Stimulated activated CD8-positive, alpha-beta memory T cell treated with anti-CD3 and anti-CD28 coated beads, Interleukin-4, amount 100 ng/mL, for 1 hour (primary cell): ENCODE measurements at regions not wholly inside any gene's neighbourhood (a gene's known extent, or its start where the extent isn't known, plus 50 kb on each side); places are given as distances from the start of the nearest gene placed in this dataset.

ENCODE experiments used
- DNase-seq, 2 donors: peaks; one replicate each; pipeline ENCODE4 v3.0.0-alpha.2; 2020; ENCODE audit warnings: low read depth in 2 of 2, low spot score in 1 of 2

DNA sequence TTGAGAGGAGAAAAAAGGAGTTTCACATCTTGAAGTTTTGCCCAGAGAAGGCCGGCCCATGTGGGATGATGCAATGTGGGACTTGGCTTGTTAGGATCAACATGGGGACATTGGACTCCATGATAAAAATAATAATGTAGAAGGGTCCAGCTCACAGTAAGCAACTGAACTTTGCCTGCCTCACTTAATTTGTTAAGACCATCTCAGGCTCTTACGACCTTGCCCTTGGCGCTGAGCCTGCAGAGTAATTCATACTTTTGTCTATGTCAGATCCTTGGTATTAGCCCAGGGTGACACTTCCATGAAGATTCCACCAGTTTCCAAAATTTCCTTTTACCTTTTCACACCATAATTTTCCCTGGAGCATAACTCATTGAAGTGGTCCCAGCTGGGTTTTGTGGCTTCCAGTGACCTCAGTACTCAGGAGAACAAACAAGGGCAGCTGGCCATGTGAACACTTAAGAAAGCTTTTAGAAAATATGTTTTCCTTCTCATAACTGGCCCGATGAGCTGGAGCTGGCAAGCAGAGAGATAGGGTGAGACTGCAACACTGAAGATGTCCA, 315.4 kb upstream of the RASGRP1 start:
- no peak for DNase-seq

DNA sequence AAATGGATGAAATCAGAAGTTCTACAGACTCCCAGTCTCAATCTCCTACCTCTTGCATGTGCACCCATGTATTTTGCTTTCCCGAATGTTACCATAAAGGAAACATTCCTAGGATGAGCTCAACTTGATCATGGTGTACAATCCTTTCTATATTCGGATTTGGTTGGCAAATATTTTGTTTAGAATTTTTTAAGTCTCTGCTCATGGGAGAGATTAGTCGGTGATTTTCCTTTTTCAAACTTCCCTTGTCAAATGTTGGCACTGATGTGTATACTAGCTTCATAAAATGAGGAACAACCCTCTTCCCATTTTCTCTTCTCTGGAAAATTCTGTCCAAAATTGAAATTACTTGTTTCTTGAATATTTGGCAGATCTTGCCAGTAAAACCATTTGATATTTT, 317.6 kb upstream of the RASGRP1 start:
- DNase-seq = no peak

DNA sequence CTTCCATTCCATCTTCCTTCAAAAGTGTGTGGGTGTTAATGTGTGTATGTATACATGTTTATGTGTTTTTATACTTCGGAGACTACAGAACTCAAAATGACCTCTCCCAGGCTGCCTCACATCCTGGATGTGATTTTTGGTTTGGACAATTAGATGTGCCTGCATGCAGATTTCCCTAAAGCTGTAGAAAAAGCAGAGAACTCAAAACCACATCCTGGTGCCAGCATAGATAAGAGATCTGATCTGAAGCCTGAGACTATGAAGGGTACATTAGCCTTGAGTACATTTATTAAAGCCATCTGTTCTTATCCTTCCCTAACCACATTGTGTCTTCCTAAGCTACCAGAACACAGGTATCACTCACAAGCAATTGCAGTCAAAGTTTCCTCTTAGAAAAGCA, 319.4 kb upstream of the RASGRP1 start:
- DNase-seq = no peak

DNA sequence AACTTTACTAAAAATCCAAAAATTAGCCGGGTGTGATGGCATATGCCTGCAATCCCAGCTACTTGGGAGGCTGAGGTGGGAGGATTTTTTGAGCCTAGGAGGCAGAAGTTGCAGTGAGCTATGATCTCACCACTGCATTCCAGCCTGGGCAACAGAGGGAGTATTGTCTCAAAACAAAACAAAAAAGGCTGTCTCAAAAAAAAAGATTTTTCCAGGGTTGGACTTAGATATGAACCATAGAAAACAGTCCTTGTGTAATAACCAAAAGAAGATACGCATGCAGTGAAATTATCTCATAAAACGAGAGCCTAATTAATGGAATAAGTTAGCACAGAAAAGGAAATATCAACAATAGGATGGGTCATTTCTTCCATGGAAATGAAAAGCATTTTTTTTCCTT, 320.4 kb upstream of the RASGRP1 start:
- DNase-seq = no peak

DNA sequence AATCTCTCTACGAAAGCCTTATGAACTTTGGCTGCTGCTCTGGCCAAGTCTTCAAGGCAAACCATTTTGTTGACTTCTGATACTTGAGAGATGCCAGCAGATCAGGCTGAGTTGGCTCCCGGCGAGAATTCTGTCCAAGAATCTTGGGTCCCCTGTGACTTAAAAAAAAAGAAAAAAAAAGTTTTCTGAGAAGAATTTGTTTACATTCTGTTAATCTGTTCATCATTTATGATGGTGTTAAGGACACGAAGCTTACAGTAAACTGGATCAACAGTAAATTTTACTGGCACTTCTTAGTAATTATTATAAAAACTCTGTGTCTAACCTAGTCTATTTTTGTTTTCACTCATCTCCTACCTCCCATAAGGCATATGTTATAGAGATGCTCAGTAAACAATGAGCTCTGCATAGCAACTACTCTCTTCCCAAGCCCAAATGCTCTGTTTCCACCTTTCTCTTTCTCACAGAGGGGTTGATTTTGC, 320.9 kb upstream of the RASGRP1 start:
- no peak for DNase-seq

DNA sequence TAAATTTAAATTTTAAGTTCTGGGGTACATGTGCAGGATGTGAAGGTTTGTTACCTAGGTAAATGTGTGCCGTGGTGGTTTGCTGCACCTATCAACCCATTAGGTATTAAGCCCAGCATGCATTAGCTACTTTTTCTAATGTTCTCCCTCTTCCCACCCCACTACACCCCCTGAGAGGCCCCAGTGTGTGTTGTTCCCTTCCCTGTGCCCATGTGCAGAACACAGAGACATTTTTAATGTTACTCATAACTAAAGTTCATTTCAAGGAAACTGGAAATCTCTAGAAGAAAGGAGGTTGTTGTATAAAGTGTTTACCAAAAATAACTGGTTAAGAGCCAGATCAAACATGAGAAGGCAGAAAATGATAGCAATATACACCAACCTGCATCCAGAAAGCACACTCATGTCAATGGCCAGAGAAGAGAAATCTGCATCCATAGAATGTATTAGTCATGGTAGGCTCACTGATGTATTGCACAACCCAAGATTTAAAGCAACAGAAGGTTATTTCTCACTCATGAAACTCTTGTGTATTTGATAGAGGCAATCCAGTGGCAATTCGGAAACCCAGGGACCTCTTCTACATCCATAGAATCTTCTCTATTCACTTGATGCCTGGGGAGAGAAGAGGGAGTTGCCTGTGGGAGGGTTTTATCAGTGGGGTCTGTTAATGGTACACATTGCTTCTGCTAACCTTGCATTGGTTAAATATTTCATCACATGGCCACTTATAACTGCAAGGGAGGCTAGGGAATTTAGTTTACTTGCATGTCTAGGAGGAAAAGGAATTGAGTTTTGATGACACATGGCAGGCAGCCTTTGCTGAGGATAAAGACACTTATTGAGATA, 321.9 kb upstream of the RASGRP1 start:
- DNase-seq = no peak

DNA sequence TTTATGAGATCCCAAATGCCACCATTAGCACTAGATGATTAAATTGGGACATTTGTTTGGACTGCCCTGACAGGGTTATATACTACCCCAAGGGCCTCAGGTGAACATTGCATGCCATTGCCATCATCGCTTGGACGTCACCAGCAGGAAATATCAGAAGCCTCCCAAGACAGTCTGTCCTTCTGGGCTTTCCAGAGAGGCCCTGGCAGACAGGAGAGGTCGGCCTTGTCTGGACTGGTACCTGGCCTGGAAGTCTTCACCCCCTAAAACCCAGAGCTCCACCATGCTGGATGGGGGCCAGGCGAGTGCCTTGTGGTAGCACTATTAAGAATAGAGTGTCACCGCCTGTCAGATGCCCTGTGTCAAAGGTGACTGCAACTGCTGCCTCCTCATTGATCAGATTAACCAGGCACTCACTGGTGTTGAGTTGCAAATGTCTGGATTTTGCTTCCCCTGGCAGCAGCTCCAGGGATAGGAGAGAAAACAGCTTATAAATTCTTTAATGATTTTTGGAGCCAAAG, 324.1 kb upstream of the RASGRP1 start:
- no peak for DNase-seq

DNA sequence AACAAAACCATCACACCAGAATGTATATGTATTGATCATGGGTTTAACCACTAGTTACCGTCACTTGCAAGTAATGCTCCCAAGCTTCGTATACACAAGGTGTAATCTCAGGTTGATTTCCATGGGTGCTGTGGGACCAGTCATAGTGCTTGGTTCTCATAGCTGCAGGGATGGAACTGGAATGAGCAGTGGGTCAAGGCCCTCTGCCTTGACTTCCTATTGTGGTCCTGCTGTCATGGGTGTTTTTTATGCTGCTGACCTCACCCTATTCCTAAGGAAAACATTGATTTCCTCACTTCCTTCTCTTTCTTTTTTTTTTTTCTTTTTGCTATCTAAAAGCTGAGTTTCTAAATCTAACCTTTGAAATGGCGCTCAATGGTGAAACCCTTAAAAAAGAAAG, 325.6 kb upstream of the RASGRP1 start:
- DNase-seq = no peak

DNA sequence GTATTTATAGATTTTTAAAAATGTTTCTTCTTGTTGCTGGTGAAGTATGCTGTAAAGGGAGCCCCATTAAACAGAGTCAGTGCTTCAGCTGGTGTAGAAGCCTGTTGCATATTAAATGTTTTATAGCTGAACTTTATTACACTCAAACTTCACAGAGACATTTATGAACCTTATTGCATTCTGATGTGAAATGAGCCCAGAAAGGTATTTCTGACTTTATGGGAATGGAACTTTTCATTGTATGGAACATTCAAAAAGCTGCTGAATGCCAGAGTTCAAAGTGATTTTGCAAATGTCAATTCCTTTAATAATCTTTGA, 329.3 kb upstream of the RASGRP1 start:
- DNase-seq = no peak

DNA sequence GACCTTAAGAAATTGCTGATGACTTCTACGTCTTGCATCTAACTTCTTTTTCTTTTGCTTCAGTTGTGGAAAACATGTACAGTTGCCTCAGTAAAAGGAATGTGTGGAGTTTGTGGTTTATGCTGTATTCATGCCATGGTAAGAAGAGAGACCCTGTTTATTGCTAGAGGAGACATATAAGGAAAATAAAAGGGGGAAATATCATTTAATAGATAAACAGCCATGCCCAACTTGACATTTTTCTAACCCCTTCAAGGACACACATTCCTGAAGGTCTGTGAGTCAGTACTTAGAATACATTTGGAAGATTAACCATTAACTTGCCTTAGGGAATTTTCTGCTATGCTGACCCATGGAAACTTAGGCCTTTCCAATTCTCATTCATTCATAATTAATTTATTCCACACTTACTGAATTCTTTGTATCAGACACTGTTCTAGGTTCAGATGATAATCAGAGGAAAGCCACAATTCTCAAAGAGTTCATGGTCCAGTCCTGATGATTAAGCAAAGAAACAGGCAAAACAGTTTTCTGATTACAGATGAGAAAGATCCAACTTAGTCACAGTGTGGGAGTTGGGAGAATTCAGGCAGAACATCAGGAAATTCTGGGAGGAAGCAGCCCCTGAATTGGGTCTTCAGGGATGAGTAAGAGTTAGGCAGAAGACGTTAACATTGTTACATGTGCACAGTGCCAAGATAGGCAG, 329.8 kb upstream of the RASGRP1 start:
- DNase-seq = no peak

DNA sequence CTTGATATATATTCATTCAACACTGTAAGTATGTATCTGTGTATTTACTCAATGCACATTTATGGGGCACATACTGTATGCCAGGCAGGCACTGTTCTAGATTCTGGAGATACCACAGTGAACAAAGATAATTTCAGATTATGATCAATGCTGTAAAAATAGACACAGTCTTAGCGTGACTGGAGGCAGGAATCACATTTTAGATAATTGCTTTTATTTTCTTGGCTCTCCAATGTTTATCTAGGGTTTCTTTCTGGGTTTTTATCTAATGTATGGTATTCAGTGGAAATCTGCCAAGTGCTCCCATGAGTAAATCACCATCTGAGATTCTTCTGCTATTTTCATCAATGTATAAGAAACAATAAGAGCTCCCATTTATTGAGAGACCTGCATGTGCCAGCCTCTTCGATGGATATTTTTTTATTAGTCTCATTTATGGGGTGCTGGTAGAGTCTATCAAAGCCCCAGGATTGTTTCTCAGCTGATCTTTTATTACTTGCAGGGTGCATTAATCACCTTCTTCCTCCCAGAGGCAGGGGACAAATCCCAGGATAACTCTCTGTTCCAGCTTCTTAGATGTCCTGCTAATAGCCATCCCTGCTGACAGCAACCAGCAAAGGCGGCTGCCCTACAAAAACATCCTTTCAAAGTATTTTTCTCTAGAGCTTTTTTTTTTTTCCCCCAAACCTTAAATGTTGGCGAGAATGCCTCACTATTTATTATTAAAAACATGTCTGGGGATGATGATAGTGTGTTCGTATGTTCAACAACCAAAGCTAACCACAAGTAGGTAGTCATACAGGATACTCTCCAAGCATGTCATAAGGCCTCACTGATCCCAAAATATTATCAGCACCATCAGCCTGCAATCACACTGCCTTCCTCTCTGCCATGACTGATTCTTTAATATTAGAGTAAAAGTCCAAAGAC, 331.0 kb upstream of the RASGRP1 start:
- no peak for DNase-seq

DNA sequence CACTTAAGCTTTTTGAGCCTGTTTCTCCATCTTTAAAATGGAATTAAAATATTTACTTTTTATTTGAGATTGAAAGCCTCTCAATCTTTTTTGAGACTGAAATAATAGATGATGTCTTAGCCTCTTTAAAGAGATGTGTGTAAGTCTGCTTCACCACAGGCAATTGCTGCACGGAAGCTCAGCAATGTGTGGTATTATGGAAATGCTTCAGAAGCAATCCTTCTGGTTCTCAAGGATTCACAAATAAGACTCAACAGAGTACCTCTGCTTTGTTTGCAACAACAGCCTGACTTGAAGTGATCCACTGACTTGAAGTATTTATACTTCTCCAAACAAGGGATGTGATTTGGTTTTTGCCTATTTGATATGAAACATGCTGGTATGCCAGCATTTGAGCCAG, 332.0 kb upstream of the RASGRP1 start:
- DNase-seq = no peak

DNA sequence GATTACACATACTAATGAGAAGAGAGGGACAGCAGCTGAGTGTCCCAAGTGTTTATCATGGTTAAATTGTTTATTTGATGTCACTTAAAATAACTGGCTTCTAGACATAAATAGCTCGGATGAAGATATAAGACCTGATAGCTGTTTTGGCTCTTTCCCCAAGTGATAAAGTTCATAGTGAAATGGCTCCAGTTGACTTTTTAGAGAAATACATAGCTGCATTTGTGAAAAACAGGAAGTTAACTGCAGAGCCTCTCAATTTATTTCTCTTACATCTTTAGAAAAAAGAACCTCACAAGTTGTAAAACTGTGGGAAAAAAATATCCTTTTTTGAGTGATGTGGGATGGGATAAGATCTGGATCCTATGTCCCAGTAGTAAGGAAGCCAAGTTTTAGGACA, 332.9 kb upstream of the RASGRP1 start:
- no peak for DNase-seq

DNA sequence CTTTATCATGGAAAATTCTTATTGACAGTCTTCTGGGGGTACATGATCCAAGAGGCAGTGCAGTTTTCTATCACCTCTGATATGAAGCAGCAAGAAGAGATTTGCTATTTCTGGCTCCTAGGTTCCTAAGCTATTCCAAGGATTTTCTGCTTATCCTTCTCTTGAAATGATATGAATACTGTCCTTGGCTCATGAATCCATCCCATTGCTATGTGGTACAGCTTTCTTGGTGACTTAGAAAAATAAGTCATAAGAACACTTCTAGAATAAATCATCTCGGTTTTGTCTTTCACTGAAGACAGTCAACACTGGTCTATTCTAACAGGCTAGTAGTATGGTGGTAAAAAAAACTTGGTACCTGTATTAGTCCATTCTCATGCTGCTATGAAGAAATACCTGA, 333.6 kb upstream of the RASGRP1 start:
- DNase-seq = no peak

DNA sequence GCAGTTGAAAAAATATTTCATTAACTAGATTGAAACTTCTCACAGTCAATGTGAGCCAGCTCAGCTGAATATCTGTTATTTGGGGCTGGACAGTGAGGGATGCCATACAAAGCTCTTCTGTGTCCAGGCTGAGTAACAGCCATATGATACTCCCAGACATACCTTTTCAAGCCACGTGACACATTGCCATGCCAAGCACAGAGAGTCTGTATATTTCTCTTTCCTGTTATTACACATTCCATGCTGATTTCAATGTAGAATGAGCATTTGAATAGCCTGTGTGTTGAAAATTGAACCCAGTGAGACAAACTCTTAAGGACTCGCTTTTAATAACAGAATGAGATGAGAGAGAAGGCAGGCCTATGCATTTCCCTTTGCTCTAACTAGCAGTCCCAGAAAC, 334.7 kb upstream of the RASGRP1 start:
- DNase-seq = no peak

DNA sequence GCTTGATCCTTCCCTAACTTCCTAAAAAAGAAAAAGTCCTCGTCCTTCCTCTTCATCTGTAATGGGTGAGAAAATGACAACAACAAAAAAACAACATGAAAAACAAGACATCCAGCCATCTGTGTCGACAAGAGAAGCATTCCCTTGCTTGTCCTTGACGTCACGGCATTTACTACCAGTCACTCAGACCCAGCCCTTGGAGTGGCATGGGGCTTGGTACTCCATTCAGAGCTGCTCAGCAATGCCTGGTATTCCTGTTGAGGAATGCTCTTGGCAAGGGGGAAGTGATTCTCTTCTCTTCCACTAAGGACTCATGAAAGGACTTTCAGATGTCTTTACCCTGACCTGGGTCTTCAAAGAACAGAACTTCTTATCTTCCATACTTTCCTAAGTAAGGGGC, 339.7 kb upstream of the RASGRP1 start:
- no peak for DNase-seq

DNA sequence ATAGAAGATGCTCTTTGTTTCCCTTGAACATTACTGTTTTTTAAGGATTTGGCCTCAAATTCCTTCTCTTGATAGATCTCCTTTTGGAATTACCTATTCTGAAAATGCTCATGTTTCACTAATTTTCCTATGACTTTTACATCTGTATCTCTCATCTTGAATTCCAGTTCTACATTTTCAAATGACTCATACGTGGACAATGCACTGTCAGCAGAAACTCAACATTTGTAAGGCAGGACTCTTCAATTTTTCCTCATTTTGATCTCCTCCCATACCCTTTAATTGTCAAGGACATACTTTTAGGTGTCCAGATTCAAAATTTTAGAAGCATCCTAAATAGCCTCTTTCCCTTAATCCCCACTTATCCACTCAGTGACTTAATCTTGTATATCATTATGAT, 341.0 kb upstream of the RASGRP1 start:
- no peak for DNase-seq

DNA sequence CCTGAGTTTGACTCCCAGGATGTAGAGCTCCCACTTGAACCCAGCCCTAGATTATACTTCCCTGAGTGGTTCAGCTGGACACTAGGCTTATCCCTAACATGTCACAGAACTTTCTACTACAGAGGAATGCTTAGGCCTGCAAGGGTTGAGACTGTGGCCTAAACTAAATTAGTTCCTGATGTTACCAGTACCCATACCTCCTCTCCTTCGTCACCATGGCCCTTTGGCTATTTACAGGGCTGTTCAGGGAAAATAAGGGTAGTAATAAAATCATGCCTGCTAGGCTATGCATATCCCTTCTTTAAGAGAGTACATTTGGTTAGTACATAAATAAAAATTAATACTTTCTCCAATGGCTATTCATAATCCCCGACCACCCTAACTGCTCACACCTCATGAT, 356.4 kb upstream of the RASGRP1 start:
- DNase-seq = no peak

DNA sequence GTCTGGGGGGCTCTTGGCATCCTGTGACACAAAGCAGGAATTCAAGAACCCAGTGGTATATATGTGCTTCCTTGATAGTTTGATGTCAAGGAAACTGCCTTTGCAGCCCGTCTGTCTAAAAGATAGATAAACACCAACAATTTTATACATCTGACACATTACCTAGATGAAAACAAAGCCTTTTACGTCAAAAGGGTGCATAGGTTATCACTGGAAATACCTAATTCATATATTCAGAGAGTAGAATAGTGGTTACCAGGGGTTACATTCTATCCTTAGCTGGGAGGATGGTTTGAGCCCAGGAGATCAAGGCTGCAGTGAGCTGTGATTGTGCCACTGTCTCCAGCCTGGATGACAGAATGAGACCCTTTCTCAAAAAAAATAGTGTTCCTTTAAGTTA, 356.9 kb upstream of the RASGRP1 start:
- no peak for DNase-seq

DNA sequence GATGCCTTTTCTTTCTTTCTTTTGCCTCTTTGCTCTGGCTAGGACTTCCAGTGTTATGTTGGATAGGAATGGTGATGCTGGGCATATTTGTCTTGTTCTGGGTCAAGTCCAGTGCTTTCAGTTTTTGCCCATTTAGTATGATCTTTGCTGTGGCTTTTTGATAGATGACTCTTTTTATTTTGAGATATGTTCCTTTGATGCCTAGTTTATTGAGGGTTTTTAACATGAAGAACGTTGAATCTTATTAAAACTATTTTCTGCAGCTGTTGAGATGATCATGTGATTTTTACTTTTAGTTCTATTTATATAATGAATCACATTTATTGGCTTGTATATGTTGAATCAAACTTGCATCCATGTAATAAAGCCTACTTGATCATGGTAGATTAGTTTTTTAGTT, 363.8 kb upstream of the RASGRP1 start:
- DNase-seq = no peak
